HG02588 (cell line): ENCODE measurements at regions not wholly inside any gene's neighbourhood (a gene's known extent, or its start where the extent isn't known, plus 50 kb on each side); places are given as distances from the start of the nearest gene placed in this dataset.

Source experiments
- ATAC-seq: cut with Tn5 transposase; IDR thresholded peaks from one replicate; pipeline ENCODE4 v1.9.1; 2021; ENCODE audit warnings: mild to moderate bottlenecking, moderate library complexity; ENCODE audit not compliant: unreplicated experiment

GRCh38 chr2:15776992-15777702 is 163.2 kb upstream of the MYCN start:
- no peak for ATAC-seq

GRCh38 chr2:15777795-15778371 is 162.5 kb upstream of the MYCN start:
- no peak for ATAC-seq

GRCh38 chr2:15778529-15779219 is 161.7 kb upstream of the MYCN start:
- ATAC-seq: no peak

GRCh38 chr2:15779381-15780041 is 160.8 kb upstream of the MYCN start:
- no peak for ATAC-seq

- ATAC-seq: no peak
These were observed 160.1 kb upstream of the MYCN start for GRCh38 chr2:15780234-15780633.

- ATAC-seq: no peak
These were observed 159.3 kb upstream of the MYCN start for GRCh38 chr2:15780912-15781574.

GRCh38 chr2:15782009-15782751 is 158.2 kb upstream of the MYCN start:
- no peak for ATAC-seq

GRCh38 chr2:15782769-15783294 is 157.5 kb upstream of the MYCN start:
- ATAC-seq: no peak

GRCh38 chr2:15783489-15783888 is 156.9 kb upstream of the MYCN start:
- ATAC-seq: no peak

GRCh38 chr2:15784106-15784885 is 156.1 kb upstream of the MYCN start:
- ATAC-seq: no peak

- ATAC-seq: no peak
These were observed 155.2 kb upstream of the MYCN start for GRCh38 chr2:15784886-15785801.

- no peak for ATAC-seq
These were observed 154.2 kb upstream of the MYCN start for GRCh38 chr2:15786003-15786654.

GRCh38 chr2:15786901-15787300 is 153.4 kb upstream of the MYCN start:
- ATAC-seq: no peak

GRCh38 chr2:15787535-15788454 is 152.6 kb upstream of the MYCN start:
- no peak for ATAC-seq

- ATAC-seq: no peak
These were observed 151.9 kb upstream of the MYCN start for GRCh38 chr2:15788455-15788829.

GRCh38 chr2:15788830-15789229 is 151.5 kb upstream of the MYCN start:
- no peak for ATAC-seq
